PFSK-1 (cell line): ENCODE measurements at regions not wholly inside any gene's neighbourhood (a gene's known extent, or its start where the extent isn't known, plus 50 kb on each side); places are given as distances from the start of the nearest gene placed in this dataset.

Experiments
- POLR2AphosphoS5 ChIP-seq: IDR thresholded peaks from 2 replicates; pipeline ENCODE4 v1.6.1; 2012; ENCODE audit warnings: low read depth, mild to moderate bottlenecking, control low read depth, low read length, moderate library complexity
- SIN3A ChIP-seq: IDR thresholded peaks from 2 replicates; pipeline ENCODE4 v1.6.1; 2012; ENCODE audit warnings: mild to moderate bottlenecking, low read length, moderate library complexity, borderline replicate concordance; ENCODE audit not compliant: insufficient read depth
- TAF1 ChIP-seq: IDR thresholded peaks from 2 replicates; pipeline ENCODE4 v1.6.1; 2012; ENCODE audit warnings: low read length, control low read depth, borderline replicate concordance; ENCODE audit not compliant: insufficient read depth
- TF ChIP-seq, protein P1 (sequence below), 2 experiments: IDR thresholded peaks; 2 replicates each; pipeline versions ENCODE4 v1.6.1 to v1.8.0; 2011 to 2012; ENCODE audit warnings: low read depth in 2 of 2, low read length in 2 of 2, control low read depth in 1 of 2, inconsistent platforms in 1 of 2, mild to moderate bottlenecking in 1 of 2, moderate library complexity in 1 of 2; ENCODE audit not compliant: insufficient read depth in 1 of 2

DNA sequence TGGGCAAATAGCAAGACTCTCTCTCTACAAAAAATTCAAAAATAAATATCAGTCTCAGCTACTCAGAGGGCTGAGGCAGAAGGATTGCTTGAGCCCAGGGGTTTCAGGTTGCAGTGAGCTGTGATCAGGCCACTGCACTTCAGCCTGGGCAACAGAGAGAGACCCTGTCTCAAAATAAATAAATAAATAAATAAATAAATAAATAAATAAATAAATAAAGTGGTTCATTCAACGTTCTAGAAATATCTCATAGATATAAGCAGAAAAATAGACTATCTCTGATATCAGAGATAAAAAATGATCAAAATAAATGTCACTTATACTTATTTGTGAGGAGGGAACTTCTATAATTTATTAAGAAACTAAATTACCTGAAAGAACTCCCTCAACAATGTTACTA, 480.9 kb downstream of the FBXO15 start:
- TF ChIP-seq POLR2AphosphoS5 (no peak), SIN3A (no peak), TAF1 (no peak)
- TF ChIP-seq, protein P1, sequence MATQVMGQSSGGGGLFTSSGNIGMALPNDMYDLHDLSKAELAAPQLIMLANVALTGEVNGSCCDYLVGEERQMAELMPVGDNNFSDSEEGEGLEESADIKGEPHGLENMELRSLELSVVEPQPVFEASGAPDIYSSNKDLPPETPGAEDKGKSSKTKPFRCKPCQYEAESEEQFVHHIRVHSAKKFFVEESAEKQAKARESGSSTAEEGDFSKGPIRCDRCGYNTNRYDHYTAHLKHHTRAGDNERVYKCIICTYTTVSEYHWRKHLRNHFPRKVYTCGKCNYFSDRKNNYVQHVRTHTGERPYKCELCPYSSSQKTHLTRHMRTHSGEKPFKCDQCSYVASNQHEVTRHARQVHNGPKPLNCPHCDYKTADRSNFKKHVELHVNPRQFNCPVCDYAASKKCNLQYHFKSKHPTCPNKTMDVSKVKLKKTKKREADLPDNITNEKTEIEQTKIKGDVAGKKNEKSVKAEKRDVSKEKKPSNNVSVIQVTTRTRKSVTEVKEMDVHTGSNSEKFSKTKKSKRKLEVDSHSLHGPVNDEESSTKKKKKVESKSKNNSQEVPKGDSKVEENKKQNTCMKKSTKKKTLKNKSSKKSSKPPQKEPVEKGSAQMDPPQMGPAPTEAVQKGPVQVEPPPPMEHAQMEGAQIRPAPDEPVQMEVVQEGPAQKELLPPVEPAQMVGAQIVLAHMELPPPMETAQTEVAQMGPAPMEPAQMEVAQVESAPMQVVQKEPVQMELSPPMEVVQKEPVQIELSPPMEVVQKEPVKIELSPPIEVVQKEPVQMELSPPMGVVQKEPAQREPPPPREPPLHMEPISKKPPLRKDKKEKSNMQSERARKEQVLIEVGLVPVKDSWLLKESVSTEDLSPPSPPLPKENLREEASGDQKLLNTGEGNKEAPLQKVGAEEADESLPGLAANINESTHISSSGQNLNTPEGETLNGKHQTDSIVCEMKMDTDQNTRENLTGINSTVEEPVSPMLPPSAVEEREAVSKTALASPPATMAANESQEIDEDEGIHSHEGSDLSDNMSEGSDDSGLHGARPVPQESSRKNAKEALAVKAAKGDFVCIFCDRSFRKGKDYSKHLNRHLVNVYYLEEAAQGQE (IDR thresholded peaks at IDR 0.05; ENCODE audit: insufficient read depth in 1 of 2, low read depth in 2 of 2, low read length in 2 of 2), result no peak
